ENCODE measurements at regions not wholly inside any gene's neighbourhood (a gene's known extent, or its start where the extent isn't known, plus 50 kb on each side); places are given as distances from the start of the nearest gene placed in this dataset.

DNA sequence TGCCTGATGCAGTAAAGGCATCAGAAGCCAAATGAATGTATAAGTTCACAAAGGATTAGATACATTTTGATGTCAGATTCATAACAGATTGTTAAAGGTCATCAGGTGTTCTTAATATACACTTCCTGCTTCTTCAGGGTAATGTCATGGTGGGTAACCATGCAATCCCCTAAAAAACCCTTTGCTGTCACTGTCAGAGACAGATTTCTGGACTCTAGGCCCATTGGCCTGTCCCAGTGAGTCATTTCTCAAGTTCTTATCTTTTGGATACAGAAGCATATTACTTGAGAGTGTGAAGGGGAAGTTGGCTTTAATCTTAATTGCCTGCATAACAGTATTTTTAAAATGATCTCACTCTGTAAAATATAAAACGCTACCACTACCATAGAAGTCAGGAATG is 895.6 kb upstream of the MAP3K7 start:
- TF ChIP-seq, protein P1, sequence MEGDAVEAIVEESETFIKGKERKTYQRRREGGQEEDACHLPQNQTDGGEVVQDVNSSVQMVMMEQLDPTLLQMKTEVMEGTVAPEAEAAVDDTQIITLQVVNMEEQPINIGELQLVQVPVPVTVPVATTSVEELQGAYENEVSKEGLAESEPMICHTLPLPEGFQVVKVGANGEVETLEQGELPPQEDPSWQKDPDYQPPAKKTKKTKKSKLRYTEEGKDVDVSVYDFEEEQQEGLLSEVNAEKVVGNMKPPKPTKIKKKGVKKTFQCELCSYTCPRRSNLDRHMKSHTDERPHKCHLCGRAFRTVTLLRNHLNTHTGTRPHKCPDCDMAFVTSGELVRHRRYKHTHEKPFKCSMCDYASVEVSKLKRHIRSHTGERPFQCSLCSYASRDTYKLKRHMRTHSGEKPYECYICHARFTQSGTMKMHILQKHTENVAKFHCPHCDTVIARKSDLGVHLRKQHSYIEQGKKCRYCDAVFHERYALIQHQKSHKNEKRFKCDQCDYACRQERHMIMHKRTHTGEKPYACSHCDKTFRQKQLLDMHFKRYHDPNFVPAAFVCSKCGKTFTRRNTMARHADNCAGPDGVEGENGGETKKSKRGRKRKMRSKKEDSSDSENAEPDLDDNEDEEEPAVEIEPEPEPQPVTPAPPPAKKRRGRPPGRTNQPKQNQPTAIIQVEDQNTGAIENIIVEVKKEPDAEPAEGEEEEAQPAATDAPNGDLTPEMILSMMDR (conservative IDR thresholded peaks at IDR 0.05; ENCODE audit: low read depth, low read length), result no peak
- no peak for TF ChIP-seq EZH2 (IDR thresholded peaks at IDR 0.05; ENCODE audit: borderline replicate concordance, low read depth, low read length, poor library complexity, severe bottlenecking)

Data from A673 (cell line).